ENCODE measurements at regions not wholly inside any gene's neighbourhood (a gene's known extent, or its start where the extent isn't known, plus 50 kb on each side); places are given as distances from the start of the nearest gene placed in this dataset.

DNA sequence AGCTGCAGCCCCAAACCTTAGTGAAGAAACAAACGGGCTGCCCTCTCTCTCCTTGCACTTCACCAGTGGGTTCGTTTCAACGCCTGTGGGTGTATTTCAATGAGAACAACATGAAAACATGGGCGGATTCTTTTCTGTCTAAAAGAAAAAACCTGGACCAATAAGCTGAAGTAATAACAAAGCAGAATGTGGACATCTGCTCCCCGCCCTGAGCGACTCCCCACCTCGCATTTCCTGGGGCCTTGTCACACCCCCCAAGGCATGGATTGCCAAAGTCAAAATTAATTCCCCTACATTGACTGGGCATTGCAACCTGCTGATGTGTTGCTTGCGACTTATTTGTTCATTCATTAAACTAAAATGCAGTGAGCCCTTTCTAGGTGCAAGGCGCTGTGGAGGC, 142.9 kb downstream of the BCOR start:
- H3K4me3 ChIP-seq (ENCODE audit: low read depth, low read length), result no peak overlapping the region
- TF ChIP-seq, protein P1, sequence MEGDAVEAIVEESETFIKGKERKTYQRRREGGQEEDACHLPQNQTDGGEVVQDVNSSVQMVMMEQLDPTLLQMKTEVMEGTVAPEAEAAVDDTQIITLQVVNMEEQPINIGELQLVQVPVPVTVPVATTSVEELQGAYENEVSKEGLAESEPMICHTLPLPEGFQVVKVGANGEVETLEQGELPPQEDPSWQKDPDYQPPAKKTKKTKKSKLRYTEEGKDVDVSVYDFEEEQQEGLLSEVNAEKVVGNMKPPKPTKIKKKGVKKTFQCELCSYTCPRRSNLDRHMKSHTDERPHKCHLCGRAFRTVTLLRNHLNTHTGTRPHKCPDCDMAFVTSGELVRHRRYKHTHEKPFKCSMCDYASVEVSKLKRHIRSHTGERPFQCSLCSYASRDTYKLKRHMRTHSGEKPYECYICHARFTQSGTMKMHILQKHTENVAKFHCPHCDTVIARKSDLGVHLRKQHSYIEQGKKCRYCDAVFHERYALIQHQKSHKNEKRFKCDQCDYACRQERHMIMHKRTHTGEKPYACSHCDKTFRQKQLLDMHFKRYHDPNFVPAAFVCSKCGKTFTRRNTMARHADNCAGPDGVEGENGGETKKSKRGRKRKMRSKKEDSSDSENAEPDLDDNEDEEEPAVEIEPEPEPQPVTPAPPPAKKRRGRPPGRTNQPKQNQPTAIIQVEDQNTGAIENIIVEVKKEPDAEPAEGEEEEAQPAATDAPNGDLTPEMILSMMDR (IDR thresholded peaks at IDR 0.05; ENCODE audit: borderline replicate concordance, insufficient read depth, low read depth, low read length), result no peak

DNA sequence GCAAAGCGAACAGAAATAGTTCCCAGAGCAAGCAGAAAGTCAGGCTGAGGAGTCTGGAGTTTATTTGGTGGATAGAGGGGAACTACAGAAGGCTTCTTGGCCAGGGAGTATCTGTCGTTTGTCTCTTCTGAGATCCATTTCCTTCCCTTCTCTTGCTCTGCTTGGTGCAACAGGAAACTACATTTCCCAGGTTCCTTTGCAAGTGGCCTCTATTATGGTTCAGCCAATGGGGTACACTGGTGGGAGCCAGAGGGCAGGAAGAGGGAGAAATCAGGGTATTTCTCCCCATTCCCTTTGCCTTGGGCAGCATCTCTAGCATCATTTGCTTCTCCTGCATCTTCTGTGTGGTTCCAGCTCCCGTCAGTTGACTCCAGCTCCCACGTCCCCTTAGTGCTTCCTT, 142.1 kb downstream of the BCOR start:
- TF ChIP-seq, protein P1 (IDR thresholded peaks at IDR 0.05; ENCODE audit: borderline replicate concordance, insufficient read depth, low read depth, low read length), result no peak
- H3K4me3 ChIP-seq (ENCODE audit: low read depth, low read length), result no peak overlapping the region

DNA sequence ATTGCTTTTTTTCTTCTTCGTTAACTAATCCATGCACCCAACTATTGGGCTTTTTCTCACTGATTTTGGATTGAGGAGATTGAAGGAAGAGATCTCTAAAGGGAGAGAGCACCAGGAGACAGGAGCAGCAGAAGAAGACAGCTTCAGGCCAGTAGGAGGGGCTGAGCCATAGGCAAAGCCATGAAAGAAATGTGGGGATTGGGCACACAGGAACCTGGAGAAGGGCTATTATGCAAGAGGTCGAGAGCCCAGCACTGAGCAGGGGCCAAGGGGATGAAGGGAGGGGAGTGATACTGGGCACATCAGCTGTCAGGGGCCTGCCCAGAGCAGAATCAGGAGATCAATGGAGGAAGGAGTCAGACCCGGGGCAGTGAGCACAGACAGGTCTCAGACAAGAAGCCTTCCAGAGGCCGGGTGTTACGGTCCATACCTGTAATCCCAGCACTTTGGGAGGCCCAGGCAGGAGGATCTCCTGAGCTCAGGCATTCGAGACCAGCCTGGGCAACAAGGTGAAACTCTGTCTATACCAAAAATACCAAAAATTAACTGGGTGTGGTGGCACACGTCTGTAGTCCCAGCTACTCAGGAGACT, 140.9 kb downstream of the BCOR start:
- H3K4me3 ChIP-seq (ENCODE audit: low read depth, low read length), result no peak overlapping the region
- TF ChIP-seq, protein P1 (IDR thresholded peaks at IDR 0.05; ENCODE audit: borderline replicate concordance, insufficient read depth, low read depth, low read length), result no peak

DNA sequence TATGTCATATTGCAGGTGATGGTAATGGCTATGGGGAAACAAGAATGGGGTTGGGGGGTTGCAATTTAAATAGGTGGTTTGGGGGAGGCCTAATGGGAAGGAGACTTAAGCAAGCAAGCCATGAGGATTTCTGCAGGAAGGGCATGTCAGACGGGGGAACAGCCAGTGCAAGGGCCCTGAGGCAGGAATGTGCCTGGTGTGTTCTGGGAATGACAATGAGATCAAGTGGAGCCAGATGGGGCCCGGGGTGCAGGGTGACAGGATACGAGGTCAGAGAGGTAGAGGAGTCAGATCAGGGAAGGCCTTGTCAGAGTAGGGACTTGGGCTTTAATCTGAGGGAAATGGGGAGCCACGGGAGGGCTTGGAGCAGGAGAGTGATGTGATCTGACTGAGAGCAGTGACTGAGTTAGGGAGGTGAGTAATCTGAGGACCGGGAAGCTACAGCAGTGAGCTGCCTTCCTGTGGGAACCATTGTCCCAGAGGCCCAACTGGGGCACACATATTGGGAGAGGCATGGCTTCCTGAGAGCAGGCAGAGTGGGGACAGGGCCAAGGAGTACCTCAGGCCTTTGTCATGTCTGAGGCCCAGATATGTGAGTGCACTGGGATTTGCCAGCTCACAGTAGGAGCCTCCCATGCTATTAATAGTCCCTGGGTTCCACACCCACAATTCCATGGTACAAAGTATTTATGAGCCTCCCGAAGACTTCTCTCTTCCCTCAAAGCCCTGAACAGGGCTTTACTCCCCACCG, 139.8 kb downstream of the BCOR start:
- H3K4me3 ChIP-seq (ENCODE audit: low read depth, low read length), result no peak overlapping the region
- TF ChIP-seq, protein P1 (IDR thresholded peaks at IDR 0.05; ENCODE audit: borderline replicate concordance, insufficient read depth, low read depth, low read length), result no peak

DNA sequence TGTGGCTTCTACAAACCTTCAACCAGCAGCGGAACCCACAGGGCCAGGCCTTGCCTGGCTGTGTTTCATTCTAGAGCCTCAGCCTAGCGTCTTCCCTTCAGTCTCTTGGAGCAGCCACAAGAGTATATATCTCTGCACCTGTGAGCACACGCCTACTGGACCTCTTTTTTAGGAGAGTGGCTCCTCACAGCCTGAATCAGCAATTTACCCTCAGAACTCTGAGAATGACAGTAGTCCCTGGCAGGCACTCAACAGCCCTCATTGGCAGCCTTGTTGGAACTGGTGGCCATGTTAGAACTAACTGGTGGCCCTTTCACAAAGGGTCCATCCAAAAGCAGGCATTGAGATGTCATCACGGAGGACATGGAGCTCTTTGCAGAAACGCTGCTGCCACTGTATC, 138.9 kb downstream of the BCOR start:
- TF ChIP-seq, protein P1 (IDR thresholded peaks at IDR 0.05; ENCODE audit: borderline replicate concordance, insufficient read depth, low read depth, low read length), result no peak

DNA sequence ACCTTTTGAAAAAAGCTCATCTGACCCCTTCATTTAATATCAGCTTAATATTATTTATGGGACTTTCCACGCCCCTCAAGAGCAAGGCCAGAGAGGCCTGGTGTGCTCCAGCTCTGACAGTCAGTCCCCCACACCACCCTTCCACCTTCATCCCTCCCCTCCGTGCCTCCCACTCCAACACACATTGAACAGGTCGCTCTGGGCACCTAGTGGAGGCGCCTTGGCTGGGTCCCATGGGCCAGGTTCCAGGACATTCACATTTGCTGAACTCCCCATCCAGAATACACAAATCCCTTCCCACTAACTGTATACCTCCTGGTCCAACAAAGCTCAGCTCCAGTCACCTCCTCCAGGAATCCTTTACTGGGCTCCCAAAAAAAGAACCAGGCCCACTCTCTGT, 137.5 kb downstream of the BCOR start:
- no peak overlapping the region for H3K4me3 ChIP-seq (ENCODE audit: low read depth, low read length)
- TF ChIP-seq, protein P1 (IDR thresholded peaks at IDR 0.05; ENCODE audit: borderline replicate concordance, insufficient read depth, low read depth, low read length), result no peak

More for the DNA sequence above, 138.9 kb downstream of the BCOR start:
- no peak overlapping the region for H3K4me3 ChIP-seq (ENCODE audit: low read depth, low read length)

DNA sequence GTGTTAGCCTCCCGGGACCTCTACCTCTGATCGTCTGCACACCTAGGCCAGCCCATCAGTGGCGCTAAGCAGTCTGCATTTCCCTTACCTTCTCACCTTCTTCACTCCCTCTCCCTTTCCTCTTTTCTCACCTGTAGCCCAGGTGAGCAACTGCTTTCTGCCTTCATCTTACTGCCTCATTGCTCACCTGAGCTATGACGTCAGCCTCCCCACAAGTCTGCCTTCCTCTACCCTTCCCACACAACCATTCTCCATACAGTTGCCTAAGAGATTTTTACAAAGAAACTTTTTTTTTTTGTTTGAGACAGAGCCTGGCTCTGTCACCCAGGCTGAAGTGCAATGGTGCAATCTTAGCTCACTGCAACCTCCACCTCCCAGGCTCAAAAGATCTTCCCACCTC, 136.3 kb downstream of the BCOR start:
- H3K4me3 ChIP-seq (ENCODE audit: low read depth, low read length), result no peak overlapping the region
- TF ChIP-seq, protein P1 (IDR thresholded peaks at IDR 0.05; ENCODE audit: borderline replicate concordance, insufficient read depth, low read depth, low read length), result no peak

Measured in GM12875 (cell line).